ENCODE measurements at regions not wholly inside any gene's neighbourhood (a gene's known extent, or its start where the extent isn't known, plus 50 kb on each side); places are given as distances from the start of the nearest gene placed in this dataset.

DNA sequence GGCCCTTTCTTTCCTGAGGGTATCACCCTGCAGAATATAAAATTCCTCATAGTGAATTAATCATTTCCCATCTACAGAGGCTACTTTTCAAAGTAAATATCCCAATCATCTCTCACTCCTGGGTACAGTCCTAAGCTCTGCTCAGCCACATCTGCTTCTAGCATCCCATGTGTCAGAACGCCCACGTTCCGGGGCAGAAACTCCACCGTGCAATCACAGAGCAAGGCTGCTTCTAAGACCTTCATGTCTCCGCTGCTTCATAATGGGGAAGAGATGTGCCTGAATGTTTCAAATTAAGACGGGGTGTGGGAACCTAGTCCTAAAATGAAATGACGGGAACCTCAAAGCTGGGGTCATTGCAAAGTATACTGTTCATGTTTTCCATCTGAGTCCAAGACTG is 208.8 kb upstream of the GMDS start:
- no peak for DNase-seq

- DNase-seq: no peak
Observed at GRCh38 chr6:2450546-2450945, 205.1 kb upstream of the GMDS start.

- no peak for DNase-seq
Observed at GRCh38 chr6:2449572-2449940, 204.2 kb upstream of the GMDS start.

DNA sequence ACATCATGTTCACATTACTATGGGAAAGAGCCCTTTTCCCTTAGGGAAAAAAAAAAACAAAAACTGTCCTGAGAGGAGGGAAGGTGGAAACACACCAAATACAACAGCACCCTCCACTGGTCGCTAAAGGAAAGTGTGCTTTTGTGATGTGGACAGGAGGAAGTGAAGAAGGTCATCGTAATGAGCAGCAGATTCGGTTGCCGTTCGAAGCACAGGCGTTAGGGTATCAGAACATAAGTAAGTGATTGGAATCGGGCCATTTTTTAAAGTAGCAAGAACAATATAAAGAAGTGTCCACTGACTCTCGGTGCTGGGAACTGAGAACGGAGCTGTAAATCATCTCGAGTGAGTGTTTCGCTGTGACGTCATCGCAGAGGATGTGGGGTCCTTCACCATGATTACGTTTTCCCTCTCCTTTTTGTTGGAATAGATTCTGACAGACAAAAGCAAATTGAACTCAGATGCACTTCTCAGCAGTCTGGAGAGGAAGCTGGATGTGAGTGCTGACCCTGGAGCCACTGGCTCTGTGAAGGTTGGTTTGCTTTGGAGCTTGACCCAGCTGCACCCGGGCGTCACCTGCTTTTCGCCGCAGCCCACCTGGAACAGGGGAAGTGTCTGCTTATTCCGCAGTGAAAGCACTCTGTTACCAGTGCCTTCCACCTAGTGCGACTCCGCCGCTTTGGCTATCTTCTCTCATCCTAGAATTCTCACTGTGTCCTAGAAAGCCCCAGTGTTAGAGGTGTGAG is 203.6 kb upstream of the GMDS start:
- DNase-seq: no peak

DNA sequence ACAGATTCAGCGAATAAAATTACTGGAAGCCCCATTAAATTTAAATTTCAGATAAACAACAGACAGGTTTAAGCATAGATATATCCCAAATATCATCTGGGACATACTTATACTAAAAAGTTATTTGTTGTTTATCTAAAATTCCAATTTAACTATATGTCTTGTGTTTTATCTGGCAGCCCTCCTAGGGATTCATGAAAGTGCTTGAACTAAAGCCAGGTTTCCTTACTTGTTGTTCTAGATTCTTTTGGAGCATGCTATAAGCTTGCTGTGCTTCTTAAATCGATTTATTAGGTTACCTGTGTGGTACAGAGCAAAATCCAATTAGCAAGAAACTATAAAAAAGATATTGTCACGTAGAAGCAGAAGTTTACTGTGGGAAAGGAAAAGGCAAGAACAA is 202.5 kb upstream of the GMDS start:
- DNase-seq: no peak

DNA sequence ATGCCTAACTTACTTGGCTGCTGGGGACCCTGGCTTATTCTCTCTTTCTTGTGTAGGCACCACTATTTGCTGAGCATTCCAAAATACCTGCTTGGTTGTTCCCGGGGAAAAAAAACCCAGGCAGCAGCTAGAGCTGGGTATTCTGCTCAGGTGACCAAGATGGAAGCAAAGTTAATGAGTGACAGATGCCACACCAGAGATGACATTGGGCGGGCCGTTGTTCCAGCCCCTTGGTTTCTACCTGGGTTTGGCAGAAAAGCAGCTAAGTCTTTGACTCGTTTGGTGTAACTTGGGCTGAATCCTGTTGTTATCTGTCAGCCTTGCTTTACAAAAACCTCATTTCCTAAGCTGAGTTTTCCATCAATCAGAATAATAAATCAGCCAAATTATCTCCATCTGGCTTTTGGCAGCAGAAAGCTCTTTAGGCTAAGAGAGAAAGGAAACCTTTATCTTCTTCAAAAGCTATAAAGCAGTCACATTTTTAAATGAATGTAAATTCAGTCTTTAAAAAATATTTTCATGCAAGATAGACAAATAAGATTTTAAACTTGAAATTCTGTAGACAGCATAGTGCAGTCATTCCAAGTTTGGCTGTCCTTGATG is 202.0 kb upstream of the GMDS start:
- DNase-seq: no peak

GRCh38 chr6:2441601-2442475 is 196.4 kb upstream of the GMDS start:
- no peak for DNase-seq

GRCh38 chr6:2440516-2440915 is 195.1 kb upstream of the GMDS start:
- no peak for DNase-seq

DNA sequence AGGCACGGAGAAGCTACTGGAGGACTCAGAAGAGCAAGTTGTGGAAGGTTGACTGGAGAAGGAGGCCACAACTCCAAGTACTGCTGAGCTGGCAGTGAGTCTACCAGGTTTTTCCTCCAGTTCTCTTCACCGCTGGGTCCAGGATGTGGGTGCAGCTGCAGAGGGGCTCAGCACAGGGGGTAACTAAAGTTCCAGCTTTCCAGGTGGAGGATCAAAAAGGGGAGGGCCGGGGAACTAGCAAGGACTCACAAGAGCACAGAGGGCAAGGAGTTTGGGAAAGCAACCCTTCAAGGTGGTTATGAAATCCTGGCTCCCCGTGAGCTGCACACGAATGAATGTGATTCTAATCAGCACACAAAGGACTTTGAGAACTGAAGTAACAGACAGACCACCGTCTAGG is 194.2 kb upstream of the GMDS start:
- no peak for DNase-seq

DNA sequence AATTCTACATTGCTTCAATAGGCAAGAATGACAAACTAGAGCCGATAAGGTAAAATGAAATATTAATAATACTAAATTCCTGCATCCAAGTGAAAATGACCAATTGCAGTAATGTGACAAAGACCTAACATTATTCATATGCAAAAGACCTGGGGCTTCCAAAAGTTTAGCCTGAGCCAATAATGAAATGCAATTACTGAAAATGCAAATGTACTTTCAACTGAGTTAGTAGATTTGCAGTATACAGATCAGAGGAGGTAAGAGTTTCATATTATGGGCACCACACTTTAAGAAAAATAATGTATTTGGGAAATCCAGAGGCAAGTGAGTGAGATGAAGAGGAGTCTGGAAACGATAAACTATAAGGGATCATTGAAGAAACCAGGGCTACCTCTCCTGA is 193.7 kb upstream of the GMDS start:
- DNase-seq: no peak

DNA sequence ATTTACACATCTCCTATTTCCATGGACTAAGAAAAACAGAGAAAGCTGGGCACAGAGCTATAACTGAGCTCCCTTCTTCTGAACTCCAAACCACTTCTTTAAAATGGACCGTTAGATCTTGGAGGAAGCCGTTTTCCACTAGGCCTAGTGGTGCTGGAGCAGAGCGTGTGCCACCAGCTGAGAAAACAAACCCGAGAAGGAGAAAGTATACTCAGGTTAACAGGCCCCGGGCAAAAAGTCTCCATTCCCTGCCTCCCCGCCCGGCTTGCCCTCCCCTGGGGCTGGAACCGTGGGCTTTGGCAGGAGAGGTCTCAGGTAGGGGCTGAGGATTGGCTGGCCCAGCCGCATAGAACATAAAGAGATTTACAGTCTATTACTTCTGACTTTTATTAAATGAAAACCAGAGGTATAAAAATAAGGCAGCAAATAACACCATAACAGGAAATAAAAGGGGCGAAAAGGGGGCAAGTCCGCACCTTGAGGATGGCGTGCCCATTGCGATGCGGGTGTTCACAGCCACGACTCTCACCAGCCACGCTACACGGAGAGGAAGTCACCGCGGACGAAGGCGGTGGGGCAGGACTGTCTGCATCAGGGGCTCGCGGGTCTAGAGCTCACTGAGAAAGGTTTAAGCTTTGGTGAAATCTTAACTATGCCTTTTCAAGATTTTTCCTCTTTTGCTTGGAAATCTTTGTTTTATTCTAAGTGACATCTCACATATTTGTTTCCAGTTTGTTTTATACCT is 191.2 kb upstream of the GMDS start:
- DNase-seq: no peak

DNA sequence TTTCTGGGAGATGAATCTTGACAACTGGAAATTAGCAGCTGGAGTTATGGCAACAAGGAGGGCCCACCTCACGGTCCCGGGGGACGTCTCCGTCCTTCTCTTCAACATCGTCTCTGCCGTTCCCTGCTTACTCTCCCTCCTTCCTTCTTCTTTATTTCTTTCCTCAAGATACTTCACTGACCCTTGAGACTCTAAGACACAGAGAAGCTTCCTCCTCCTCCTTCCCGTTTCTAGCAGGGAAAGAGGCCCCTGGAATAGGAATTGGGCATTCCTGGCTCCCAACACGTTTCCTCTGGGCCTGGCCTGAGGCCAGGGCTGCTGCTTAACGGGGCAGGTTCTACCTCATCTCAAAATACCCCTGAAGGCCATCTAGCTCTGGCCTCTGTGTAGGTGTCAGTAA is 189.9 kb upstream of the GMDS start:
- no peak for DNase-seq

GRCh38 chr6:2434912-2435311 is 189.5 kb upstream of the GMDS start:
- DNase-seq: no peak

DNA sequence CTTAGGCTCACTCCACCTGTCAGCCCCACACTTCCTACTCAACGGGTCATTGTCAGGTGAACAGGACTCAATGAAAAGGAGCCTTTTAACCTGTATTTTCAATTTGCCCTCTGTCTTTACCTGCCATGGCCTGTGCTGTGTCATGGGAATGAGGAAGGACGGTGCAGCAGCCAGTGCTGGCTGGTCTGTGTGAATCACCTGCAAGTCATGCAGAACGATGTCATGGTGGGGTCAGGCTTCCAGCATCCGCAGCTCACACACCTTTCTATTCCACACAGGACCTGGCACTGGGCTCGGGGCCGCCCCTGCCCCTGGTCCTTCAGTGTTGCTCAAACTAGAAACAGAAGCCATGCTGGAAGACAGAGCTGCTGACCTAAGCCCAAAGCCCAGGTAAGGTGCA is 188.7 kb upstream of the GMDS start:
- no peak for DNase-seq

- DNase-seq: no peak
Observed at GRCh38 chr6:2433711-2434110, 188.3 kb upstream of the GMDS start.

DNA sequence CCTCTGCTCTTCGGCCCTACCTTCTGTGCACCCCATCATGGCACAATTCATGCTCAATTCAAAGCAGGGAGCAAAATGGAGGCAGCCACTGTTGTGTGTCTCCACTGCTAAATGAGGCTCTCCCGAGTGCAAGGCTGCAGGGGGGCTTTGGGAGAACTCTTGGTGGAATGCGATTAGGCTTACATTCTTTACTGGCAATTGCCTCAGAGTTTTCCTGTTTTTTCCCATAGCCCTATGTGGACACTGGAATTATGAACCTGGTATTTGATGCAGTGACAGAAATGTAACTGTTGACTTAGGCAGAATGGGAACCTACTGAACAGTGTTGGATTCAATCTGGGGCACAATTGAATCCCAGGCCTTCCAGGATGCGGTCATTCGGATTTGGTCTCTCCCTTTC is 187.9 kb upstream of the GMDS start:
- DNase-seq: no peak

DNA sequence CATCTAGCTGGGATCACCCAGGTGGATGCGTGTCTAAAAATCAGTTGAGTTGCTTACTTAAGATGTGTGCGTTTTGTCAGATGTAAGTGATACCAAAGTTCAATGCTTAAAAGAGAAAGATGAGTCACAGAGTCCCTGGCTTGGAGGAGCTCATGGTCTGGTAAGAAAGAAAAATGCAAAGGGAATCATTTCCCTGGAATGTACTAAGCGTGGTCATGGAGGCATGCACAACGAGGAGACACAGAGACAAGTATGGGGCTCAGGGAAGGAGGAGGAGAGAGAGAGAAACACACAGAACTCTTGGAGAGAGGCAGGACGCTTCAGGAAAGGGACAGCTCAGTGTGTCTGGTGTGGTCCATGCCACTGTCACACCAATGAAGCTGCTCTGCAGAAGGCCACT is 186.9 kb upstream of the GMDS start:
- no peak for DNase-seq

GRCh38 chr6:2430612-2431011 is 185.2 kb upstream of the GMDS start:
- DNase-seq: no peak

GRCh38 chr6:2429460-2429859 is 184.1 kb upstream of the GMDS start:
- DNase-seq: no peak

DNA sequence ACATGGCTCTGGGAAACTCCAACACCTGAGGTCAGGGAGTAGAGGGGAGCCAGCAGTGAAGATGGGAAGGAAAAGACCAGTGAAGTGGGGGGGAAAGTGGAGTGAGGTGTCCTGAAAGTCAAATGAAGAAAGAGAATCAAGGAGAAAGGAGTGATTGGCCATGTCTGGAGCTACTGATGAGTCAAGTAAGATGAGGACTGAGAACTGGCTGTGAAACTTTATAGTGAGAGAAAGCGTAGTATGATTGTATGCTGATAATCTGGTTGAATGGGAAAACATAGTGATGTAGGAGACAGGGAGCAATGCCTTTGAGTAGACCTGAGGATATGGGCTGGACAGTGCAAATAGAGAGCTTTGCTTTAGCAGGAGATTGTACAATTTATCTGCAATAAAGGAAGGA is 183.6 kb upstream of the GMDS start:
- no peak for DNase-seq

DNA sequence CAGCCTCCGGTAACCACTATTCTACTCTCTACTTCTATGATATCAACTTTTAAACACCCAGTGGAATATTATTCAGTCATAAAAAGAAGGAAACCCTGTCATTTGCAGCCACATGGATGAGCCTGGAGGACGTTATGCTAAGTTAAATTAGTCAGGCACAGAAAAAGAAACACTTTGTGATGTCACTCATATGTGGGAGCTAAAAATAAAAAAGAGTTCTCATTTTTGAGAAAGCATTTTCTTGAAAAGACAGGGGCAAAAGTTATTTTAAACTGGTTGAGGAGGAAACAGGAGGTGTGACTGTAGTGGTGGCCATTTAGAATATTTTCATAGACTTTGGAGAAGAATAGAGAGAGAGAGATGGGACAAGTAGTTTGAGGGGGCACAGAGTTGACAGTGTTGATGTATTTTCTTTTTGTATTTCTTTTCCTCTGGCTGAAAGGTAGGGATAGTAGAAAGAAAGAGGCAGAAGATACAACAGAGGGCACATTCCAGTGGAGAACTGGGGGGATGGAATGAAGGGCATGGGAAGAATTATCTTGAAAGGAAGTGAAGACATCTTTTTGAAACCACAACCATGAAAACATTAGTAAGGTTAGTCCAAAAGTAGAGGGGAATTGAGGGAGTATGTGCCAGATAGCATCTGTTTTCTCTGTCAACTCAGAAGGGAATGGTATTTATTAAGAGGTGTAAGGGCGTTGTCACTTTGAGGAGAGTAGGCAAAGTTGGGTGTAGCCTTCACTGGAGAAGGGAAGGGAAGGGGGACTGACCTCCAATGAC is 181.3 kb upstream of the GMDS start:
- DNase-seq: no peak

GRCh38 chr6:2416128-2416712 is 170.8 kb upstream of the GMDS start:
- DNase-seq: no peak
